ENCODE measurements at regions not wholly inside any gene's neighbourhood (a gene's known extent, or its start where the extent isn't known, plus 50 kb on each side); places are given as distances from the start of the nearest gene placed in this dataset.

- TF ChIP-seq POLR2AphosphoS5 (IDR thresholded peaks at IDR 0.05; ENCODE audit: low read depth) (no peak), CTCF (IDR thresholded peaks at IDR 0.05; ENCODE audit: insufficient read depth, low read length) (no peak), REST (IDR thresholded peaks at IDR 0.05; ENCODE audit: insufficient replicate concordance, low read depth) (peak; percentile 17)
Observed at GRCh38 chr11:44456544-44457300, 108.7 kb upstream of the CD82 start.

Data from HL-60 (cell line).